MM.1S (cell line): ENCODE measurements at regions not wholly inside any gene's neighbourhood (a gene's known extent, or its start where the extent isn't known, plus 50 kb on each side); places are given as distances from the start of the nearest gene placed in this dataset.

Source experiments
- EZH2 ChIP-seq: fragments of 300-600 bp; sonication (generic); optimal IDR thresholded peaks from 2 replicates; pipeline ENCODE3; 2017; ENCODE audit warnings: low read depth, mild to moderate bottlenecking, antibody characterized with exemption, low read length, mixed read lengths
- TF ChIP-seq, protein P1 (sequence below): fragments of 300-600 bp; sonication (generic); IDR thresholded peaks from 2 replicates; pipeline ENCODE4 v1.5.1; 2016; ENCODE audit warnings: antibody characterized with exemption, low read length, mixed read lengths

DNA sequence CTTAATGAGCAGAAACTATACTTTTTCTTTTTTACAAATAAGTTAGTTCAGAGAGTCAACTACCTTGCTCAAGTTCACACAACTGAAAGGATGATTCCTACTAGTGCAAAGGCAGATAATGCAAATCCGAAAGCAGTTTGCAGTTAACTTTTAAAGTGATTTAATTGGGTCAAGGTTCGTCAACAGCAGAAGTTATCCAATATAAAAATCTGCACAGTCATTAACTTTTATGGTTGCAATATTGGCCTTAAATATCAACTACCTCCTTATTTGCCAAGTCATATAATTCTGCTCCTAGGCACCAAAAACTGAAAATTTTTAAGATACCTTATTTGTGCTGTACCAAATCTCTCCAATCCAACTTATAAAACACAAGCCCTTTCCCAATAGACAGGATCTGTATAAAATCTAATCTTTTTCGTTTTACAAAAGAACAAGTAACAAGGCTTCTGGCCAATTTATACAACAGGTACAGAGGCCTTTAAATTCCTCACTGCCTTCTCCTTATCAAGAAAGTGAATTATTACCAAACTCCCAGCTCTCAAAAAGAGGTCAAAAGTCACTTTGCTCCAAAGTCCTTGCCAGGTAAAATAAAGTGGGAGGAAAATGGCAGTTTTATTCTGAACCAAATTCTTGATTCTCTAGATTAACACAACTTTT lies 416.6 kb upstream of the NECTIN3 start:
- TF ChIP-seq, protein P1, sequence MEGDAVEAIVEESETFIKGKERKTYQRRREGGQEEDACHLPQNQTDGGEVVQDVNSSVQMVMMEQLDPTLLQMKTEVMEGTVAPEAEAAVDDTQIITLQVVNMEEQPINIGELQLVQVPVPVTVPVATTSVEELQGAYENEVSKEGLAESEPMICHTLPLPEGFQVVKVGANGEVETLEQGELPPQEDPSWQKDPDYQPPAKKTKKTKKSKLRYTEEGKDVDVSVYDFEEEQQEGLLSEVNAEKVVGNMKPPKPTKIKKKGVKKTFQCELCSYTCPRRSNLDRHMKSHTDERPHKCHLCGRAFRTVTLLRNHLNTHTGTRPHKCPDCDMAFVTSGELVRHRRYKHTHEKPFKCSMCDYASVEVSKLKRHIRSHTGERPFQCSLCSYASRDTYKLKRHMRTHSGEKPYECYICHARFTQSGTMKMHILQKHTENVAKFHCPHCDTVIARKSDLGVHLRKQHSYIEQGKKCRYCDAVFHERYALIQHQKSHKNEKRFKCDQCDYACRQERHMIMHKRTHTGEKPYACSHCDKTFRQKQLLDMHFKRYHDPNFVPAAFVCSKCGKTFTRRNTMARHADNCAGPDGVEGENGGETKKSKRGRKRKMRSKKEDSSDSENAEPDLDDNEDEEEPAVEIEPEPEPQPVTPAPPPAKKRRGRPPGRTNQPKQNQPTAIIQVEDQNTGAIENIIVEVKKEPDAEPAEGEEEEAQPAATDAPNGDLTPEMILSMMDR: no peak
- TF ChIP-seq EZH2: no peak
